Right lobe of liver (tissue), 4 donors: ENCODE measurements at regions not wholly inside any gene's neighbourhood (a gene's known extent, or its start where the extent isn't known, plus 50 kb on each side); places are given as distances from the start of the nearest gene placed in this dataset.

Experiments
- POLR2A ChIP-seq: fragments of 450-650 bp; IDR thresholded peaks from one replicate; pipeline ENCODE4 v1.6.1; 2017; ENCODE audit warnings: antibody characterized with exemption, mild to moderate bottlenecking
- TF ChIP-seq, protein P1 (sequence below), 4 donors: fragments of 200-600 bp in 3 of 4; fragments of 450-650 bp in 1 of 4; IDR thresholded peaks; one replicate each; pipeline versions ENCODE4 v1.5.1 to v1.8.0; 2016 to 2022; ENCODE audit warnings: antibody characterized with exemption in 4 of 4, mild to moderate bottlenecking in 2 of 4
- donor health status: DM: no; HTN: no; CAD: no.
- donor health status: DM: no; HTN: no; CAD: no.
- donor health status: DM: no; HTN: yes; CAD: no.

DNA sequence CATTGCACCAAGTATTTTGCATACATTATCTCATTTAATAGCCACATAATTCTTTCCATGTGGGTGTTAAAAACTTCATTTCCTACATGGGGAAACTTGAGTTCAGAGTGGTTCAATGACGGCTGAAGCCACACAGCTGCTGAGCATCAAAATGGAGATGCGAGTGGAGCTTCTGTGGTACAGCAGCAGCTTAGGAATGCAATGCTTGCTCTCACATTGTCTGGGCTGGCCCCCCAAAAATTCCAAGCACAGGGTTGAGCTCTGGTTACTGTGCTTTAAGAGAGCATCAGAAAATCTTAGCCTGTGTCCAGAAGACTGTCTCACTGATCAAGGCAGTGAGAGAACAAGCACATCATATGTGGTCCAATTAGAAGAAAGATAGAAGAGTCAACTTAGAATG is 57.4 kb upstream of the GADL1 start:
- TF ChIP-seq, protein P1, sequence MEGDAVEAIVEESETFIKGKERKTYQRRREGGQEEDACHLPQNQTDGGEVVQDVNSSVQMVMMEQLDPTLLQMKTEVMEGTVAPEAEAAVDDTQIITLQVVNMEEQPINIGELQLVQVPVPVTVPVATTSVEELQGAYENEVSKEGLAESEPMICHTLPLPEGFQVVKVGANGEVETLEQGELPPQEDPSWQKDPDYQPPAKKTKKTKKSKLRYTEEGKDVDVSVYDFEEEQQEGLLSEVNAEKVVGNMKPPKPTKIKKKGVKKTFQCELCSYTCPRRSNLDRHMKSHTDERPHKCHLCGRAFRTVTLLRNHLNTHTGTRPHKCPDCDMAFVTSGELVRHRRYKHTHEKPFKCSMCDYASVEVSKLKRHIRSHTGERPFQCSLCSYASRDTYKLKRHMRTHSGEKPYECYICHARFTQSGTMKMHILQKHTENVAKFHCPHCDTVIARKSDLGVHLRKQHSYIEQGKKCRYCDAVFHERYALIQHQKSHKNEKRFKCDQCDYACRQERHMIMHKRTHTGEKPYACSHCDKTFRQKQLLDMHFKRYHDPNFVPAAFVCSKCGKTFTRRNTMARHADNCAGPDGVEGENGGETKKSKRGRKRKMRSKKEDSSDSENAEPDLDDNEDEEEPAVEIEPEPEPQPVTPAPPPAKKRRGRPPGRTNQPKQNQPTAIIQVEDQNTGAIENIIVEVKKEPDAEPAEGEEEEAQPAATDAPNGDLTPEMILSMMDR (IDR thresholded peaks at IDR 0.05), result no peak
- TF ChIP-seq POLR2A, result no peak
